LNCAP (cell line): ENCODE measurements at regions not wholly inside any gene's neighbourhood (a gene's known extent, or its start where the extent isn't known, plus 50 kb on each side); places are given as distances from the start of the nearest gene placed in this dataset.

Experiments
- TF ChIP-seq, protein P1 (sequence below): fragments of 450-650 bp; IDR thresholded peaks from 2 replicates; pipeline ENCODE4 v1.5.1; 2017; ENCODE audit warnings: mild to moderate bottlenecking

DNA sequence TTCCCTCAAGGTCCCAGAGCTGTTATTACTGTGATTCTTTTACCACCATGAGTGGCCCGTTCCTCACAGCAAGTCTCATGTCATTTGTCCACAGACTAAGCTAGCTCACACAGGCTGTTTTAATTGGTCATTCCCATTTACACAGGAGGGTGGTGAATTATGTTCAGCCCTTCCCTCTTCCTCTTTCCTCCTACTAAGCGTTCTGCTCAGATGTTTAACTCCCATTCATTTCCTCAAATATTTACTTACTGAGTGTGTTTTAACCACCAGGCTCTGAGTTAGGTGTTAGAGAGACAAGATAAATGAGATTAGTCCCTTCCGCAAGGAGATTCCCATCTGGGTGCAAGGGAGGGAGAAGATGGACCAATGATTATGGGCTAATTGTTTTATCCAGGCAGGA lies 403.6 kb upstream of the ACVR2A start:
- TF ChIP-seq, protein P1, sequence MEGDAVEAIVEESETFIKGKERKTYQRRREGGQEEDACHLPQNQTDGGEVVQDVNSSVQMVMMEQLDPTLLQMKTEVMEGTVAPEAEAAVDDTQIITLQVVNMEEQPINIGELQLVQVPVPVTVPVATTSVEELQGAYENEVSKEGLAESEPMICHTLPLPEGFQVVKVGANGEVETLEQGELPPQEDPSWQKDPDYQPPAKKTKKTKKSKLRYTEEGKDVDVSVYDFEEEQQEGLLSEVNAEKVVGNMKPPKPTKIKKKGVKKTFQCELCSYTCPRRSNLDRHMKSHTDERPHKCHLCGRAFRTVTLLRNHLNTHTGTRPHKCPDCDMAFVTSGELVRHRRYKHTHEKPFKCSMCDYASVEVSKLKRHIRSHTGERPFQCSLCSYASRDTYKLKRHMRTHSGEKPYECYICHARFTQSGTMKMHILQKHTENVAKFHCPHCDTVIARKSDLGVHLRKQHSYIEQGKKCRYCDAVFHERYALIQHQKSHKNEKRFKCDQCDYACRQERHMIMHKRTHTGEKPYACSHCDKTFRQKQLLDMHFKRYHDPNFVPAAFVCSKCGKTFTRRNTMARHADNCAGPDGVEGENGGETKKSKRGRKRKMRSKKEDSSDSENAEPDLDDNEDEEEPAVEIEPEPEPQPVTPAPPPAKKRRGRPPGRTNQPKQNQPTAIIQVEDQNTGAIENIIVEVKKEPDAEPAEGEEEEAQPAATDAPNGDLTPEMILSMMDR, result no peak

DNA sequence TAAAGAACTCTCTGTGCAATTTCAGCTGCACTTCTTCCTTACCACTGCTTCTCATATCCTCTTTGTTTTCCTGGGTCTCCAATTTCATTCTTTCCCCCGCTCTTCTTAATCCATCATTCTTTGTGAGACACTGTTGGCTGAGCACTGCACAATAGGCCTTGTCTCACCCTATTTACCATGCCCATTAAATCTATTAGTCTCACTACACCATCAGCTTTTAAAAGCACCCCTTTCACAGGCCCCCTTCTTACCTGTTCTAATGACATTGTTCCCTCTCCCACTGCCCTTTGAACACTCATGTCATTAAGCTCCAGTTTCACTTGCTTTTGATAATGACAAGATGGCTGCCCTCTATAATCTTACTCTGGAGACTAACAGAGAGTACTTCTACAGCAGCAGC lies 404.1 kb upstream of the ACVR2A start:
- TF ChIP-seq, protein P1, result no peak

DNA sequence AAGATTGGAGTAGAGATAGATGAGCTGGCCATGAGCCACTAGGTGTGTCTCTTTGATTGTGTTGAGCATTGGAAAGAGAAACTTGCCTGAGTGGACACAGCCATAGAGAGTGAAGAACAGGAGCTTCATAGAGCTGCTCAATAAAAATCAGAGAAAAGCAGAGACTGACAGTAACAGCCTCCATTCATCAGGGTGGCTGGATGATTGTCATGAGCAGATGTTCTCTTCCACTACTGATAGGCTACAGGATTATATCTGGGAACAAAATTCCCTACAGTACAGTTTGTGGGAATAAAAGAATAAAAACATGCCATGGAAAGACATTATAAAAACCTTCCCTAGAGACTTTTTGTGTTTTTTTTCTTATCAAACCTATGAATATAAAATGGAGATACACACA lies 404.8 kb upstream of the ACVR2A start:
- TF ChIP-seq, protein P1, result no peak

DNA sequence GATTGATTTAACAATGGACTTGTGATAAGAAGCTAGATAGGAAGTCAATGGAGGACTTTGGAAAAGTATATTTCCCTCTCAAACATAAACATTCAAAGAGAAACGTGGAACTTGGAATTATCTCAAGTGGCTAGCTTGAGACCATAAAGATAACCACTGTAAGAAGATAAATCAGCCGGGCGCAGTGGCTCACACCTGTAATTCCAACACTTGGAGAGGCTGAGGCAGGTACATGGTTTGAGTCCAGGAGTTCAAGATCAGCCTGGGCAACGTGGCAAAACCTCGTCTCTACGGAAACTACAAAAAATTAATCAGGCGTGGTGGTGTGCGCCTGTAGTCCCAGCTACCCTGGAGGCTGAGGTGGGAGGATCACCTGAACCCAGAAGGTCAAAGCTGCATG lies 405.9 kb upstream of the ACVR2A start:
- TF ChIP-seq, protein P1, result no peak

DNA sequence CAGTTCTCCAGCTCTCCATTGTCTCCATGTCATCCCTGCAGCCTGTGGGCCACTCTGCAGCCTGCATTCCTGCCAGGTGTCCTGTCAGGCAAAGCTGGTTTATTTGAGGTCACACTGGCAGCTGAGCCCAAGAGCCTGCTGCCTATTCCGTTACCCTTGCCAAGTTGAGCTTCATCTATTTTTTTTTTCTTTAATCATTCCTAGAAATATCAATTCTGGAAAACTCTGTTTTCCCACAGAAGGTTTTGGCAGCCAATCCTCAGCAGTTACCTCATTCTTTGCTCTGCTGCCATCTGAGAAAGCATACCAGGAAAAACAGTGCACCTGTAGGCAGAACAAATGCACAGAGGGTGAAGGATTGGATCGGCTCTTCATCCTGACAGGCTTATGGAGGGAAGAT lies 411.0 kb upstream of the ACVR2A start:
- TF ChIP-seq, protein P1, result no peak

DNA sequence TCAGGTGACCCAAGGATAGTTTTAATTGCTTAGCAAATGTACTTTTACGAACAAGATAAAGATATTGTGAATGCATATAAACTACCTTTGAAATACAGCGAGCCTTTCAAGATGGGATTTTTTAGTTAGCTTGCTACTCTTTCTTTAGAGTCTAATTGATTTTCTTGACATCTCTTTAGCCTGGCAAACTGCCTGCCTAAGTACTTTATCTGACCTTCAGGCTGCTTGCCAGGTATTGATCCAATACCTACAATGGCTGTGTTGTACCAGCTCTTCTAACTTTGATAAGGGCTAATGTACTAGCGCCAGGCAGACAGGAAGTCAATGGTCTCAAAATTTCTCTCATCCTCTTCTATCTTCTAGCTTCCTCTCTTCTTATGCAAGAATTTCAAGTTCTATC lies 414.4 kb upstream of the ACVR2A start:
- TF ChIP-seq, protein P1, result no peak

DNA sequence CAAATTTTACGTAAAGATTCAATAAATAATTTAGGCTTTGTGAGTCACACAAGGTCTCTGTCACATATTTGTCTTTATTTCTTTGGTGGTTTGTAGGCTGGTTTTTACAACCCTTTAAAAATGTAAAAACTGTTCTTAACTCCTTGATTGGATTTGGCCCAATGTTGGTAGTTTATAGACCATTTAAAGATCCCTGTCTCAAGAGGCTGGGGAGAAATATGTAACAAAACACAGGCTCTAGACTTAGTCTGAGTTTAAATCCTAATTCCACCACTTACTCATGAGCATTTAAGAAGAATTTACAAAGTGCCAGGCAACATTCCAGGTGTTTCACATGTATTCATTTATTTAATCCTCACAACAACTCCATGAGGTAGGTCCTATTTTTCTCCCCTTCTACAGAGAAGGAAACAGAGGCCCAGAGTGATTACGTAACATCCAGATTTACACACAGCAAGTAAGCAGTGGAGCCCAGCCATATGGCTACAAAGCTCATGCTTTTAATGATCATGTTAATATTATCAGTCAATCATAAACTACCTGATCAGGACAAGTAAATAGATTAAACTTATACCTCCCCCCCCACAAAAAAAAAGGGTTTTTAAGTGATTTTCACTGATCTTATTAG lies 416.6 kb upstream of the ACVR2A start:
- TF ChIP-seq, protein P1, result no peak

DNA sequence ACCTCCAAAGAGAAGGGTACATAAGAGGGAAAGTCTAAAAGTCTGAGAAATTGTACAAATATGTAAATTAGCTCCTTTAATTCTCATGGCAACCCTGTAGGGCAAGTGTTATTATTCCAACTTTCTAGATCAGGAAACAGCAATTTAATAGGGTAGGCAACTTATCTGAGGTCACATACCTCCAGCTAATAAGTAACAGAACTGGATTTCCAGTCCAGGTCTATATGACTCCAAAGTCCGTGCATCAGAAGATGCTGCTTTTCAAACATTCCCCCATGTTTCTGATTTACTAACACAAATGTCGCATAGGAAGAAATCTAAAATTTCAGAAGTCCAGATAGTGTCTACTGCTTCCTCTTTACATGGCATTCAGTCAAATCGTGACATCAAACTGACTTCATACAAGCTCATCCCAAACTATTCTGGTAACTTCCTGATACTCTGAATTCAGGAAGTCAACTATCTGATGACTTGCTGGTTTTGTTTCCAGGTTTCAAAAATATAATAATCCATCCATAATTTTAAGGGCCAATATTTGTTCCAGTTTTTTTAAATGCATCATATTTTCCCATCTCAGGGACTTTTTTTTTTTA lies 419.3 kb upstream of the ACVR2A start:
- TF ChIP-seq, protein P1, result no peak
